ENCODE measurements at regions not wholly inside any gene's neighbourhood (a gene's known extent, or its start where the extent isn't known, plus 50 kb on each side); places are given as distances from the start of the nearest gene placed in this dataset.

DNA sequence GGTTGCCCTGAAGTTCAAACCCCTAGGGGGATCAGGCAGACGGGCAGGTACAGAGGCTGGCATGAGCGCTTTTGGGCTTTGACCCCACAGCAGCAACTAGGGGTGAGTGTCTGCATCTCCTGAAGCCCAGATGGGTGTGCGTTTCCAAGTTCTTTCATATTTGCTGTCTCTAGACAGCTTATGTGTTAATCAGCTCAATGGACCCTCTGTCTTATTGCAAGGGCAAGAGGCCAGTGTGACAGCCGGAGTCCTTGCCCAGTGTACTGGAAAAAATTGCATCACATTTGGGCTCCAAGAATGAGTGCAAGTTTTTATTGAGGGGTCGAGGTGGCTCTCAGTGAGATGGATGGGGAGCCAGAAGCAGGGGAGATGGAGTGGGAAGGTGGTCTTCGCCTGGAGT, 1863.7 kb upstream of the RAG2 start:
- BruUV-seq (replicated peaks): no TSS peak
- H3K27me3 ChIP-seq (replicated peaks in 1 of 2; ENCODE audit: control insufficient read depth in 2 of 2, insufficient read depth in 2 of 2, low read length in 1 of 2): no peaks in the 10 kb centered on the region
- WGBS (ENCODE audit: insufficient coverage, insufficient replicate concordance, low lambda C conversion rate, missing lambda C conversion rate): 30% methylated on average over 6 of the region's 6 CpGs
- intact Hi-C loops (cut with micrococcal nuclease; ENCODE audit: unreplicated experiment) (no loop called here), in situ Hi-C loops (cut with MboI) (no loop called here)
- no peak overlapping the region for H2AFZ ChIP-seq (ENCODE audit: control insufficient read depth, low read depth, low read length)
- no peaks in the 10 kb centered on the region for H3K36me3 ChIP-seq (ENCODE audit: control insufficient read depth in 2 of 2, insufficient read depth in 2 of 2, low read length in 1 of 2)
- no peak overlapping the region for H3K9ac ChIP-seq (ENCODE audit: control insufficient read depth, insufficient read depth, low read length)
- TF ChIP-seq, protein P1, sequence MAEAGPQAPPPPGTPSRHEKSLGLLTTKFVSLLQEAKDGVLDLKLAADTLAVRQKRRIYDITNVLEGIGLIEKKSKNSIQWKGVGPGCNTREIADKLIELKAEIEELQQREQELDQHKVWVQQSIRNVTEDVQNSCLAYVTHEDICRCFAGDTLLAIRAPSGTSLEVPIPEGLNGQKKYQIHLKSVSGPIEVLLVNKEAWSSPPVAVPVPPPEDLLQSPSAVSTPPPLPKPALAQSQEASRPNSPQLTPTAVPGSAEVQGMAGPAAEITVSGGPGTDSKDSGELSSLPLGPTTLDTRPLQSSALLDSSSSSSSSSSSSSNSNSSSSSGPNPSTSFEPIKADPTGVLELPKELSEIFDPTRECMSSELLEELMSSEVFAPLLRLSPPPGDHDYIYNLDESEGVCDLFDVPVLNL (IDR thresholded peaks at IDR 0.05; ENCODE audit: low read depth, low read length): no peak
- no peak for TF ChIP-seq FOXK2 (IDR thresholded peaks at IDR 0.05)
- no peak for TF ChIP-seq HCFC1 (IDR thresholded peaks at IDR 0.05; ENCODE audit: low read length)
- TF ChIP-seq CBFB (IDR thresholded peaks at IDR 0.05; ENCODE audit: low read depth): no peak
- TF ChIP-seq EGR1 (IDR thresholded peaks at IDR 0.05; ENCODE audit: borderline replicate concordance in 1 of 2, low read depth in 2 of 2, low read length in 2 of 2): no peak
- TF ChIP-seq, protein P2, sequence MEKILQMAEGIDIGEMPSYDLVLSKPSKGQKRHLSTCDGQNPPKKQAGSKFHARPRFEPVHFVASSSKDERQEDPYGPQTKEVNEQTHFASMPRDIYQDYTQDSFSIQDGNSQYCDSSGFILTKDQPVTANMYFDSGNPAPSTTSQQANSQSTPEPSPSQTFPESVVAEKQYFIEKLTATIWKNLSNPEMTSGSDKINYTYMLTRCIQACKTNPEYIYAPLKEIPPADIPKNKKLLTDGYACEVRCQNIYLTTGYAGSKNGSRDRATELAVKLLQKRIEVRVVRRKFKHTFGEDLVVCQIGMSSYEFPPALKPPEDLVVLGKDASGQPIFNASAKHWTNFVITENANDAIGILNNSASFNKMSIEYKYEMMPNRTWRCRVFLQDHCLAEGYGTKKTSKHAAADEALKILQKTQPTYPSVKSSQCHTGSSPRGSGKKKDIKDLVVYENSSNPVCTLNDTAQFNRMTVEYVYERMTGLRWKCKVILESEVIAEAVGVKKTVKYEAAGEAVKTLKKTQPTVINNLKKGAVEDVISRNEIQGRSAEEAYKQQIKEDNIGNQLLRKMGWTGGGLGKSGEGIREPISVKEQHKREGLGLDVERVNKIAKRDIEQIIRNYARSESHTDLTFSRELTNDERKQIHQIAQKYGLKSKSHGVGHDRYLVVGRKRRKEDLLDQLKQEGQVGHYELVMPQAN (conservative IDR thresholded peaks at IDR 0.05): no peak
- no peak for TF ChIP-seq CREM (IDR thresholded peaks at IDR 0.05; ENCODE audit: low read depth)
- no peak for TF ChIP-seq SIX5 (IDR thresholded peaks at IDR 0.05; ENCODE audit: low read depth, low read length, severe bottlenecking)
- no peak for TF ChIP-seq KAT2A (conservative IDR thresholded peaks at IDR 0.05; ENCODE audit: control insufficient read depth, low read depth, low read length)
- no peak for TF ChIP-seq TCF7 (IDR thresholded peaks at IDR 0.05; ENCODE audit: borderline replicate concordance)
- no peak for TF ChIP-seq BMI1 (IDR thresholded peaks at IDR 0.05; ENCODE audit: borderline replicate concordance)
- TF ChIP-seq CHD4 (IDR thresholded peaks at IDR 0.05): no peak
- TF ChIP-seq STAT1 (conservative IDR thresholded peaks at IDR 0.05): no peak
- H3K4me3 ChIP-seq: no peak overlapping the region
- ATAC-seq (no peak), DNase-seq (ENCODE audit: low read depth, low spot score) (no peak), FAIRE-seq (no peak)
- POLR2A ChIA-PET: no interaction called here
- H3K79me2 ChIP-seq (ENCODE audit: control insufficient read depth, insufficient read depth, low read length): no peaks in the 10 kb centered on the region
- H4K20me1 ChIP-seq (ENCODE audit: control insufficient read depth, insufficient read depth): no peaks in the 10 kb centered on the region
- no peaks in the 10 kb centered on the region for H3K9me3 ChIP-seq (replicated peaks; ENCODE audit: control insufficient read depth, insufficient read depth, low read length)
- SMC1A ChIA-PET (ENCODE audit: uncharacterized antibody, unreplicated experiment): no interaction called here
- RAD21 ChIA-PET (ENCODE audit: unreplicated experiment): no interaction called here
- H3K4me1 ChIP-seq (ENCODE audit: control insufficient read depth, insufficient read depth, low read length): no peaks in the 10 kb centered on the region
- H3K4me2 ChIP-seq (ENCODE audit: control insufficient read depth, insufficient read depth): no peak overlapping the region
- H3K27ac ChIP-seq (ENCODE audit: control insufficient read depth, insufficient read depth): no peak overlapping the region
- CTCF ChIA-PET: no interaction called here

Measured in GM12878 (cell line).